ENCODE measurements at regions not wholly inside any gene's neighbourhood (a gene's known extent, or its start where the extent isn't known, plus 50 kb on each side); places are given as distances from the start of the nearest gene placed in this dataset.

DNA sequence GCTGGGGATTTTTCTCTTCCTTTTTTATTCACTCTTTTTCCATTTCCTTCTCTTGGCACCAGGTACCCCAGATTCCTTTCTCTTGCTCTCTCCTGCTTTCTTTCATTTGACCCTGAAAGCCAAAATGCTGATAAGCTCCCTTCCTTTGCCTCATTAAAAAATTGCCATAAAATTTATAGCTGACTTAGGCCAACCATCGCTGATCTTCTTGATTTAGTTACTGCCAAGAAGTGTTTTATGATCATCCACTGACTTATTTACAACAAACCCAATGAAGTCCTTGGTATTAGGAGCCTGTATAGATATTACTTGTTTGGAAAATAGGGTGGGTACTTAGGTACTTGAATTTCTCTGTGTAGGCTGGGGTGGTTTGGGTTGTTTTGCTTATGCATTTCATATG lies 173.2 kb upstream of the PHYHIPL start:
- Histone ChIP-seq H3K9me3 (replicated peaks) (no peaks in the 10 kb centered on the region), H3K36me3 (no peaks in the 10 kb centered on the region), H3K27ac (no peak overlapping the region), H3K4me1 (replicated peaks) (no peaks in the 10 kb centered on the region), H3K4me3 (no peak overlapping the region), H3K27me3 (replicated peaks) (no peaks in the 10 kb centered on the region)
- DNase-seq (ENCODE audit: low read depth in 1 of 2, low spot score in 2 of 2) = no peak

DNA sequence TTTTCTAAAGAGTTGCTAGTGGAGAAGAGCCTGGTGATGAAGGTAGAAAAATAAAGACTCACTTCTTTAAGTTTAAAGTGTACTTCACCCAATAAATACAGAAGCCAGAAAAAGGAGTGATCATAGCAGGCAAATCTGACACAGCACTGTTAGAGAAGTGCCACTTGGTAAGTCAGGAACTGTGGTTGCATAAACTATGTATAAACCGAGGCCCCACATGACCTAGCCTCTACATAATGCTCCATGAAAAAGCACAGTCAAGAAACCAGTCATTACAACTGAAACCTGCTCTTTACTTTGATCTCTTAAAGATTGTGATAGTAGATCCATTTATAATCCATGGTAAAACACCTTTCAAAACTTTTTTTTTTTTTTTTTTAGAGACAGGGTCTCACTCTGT lies 172.1 kb upstream of the PHYHIPL start:
- Histone ChIP-seq H3K27me3 (replicated peaks) (no peaks in the 10 kb centered on the region), H3K27ac (no peak overlapping the region), H3K36me3 (no peaks in the 10 kb centered on the region), H3K4me1 (replicated peaks) (no peaks in the 10 kb centered on the region), H3K9me3 (replicated peaks) (no peaks in the 10 kb centered on the region), H3K4me3 (no peak overlapping the region)
- DNase-seq (ENCODE audit: low read depth in 1 of 2, low spot score in 2 of 2) = no peak

DNA sequence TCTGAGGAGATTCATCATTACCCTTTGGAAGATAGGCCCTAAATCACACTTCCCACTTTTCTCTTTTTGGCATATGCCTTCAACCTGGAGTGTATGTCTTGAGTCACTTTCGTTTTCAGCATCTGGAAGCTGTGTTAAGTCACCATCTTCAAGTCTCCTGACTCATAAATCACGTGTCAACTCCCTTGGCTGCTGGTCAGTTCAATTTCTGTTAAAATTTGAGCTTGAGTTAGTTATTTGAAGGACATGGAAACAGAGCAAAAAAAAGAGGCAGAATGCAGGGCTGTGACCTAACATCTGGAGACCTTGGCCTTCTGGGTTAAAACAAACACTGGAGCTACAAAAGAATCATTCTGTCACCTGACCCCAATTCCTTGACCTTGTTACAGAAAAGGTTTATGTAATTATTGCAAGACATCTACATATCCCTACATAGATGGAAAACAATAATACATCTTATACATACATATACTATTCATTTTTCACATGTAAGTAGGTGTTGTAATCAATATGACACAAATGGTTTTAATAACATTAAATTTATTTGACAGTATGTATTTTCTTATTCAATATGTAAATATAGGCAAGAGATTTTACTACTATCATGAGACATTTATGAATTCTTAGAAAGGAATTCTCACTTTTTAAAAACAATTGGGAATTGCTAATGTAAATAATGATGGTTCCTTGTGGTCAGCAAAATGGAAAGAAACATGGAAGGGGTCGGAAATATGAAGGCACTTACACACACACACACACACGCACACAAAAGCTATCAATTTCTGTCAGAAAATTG lies 169.7 kb upstream of the PHYHIPL start:
- no peak overlapping the region for H3K27ac ChIP-seq
- DNase-seq (ENCODE audit: low read depth in 1 of 2, low spot score in 2 of 2) = no peak
- no peaks in the 10 kb centered on the region for H3K9me3 ChIP-seq (replicated peaks)
- no peak overlapping the region for H3K4me3 ChIP-seq
- no peaks in the 10 kb centered on the region for H3K27me3 ChIP-seq (replicated peaks)
- H3K36me3 ChIP-seq = no peaks in the 10 kb centered on the region
- no peaks in the 10 kb centered on the region for H3K4me1 ChIP-seq (replicated peaks)

DNA sequence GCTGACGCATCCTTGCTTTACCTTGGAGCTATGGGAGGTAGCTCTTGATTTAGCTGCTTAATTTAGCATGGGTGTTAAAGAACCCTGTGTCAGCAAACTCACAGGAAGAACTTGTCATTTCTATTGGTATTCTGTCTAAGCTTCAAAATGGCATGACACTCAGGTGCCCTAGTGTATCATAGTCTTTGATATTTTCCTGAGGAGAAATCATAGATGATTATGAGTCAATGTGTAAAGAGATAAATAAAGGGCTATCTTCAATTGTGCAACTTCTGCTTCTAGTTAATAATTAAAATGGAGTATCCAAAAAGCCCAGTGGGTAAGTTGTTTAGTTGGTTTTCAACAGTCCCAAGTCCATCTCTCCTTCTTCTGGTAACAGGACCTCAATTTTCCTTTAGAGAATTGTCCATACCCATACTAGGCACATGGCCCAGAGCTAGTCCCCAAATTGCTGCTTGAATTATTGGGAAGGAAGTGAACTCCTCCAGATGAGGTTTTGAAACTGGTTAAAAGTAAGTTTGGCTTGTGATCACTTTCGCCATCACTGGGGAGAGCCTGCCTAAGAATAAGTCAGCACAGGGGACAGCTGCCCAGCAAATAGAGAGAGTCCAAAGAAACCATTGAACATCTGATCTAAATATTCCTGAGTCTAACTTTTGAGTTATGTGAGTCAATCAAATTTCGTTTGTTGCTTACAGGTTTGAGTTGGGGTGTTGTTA lies 169.0 kb upstream of the PHYHIPL start:
- Histone ChIP-seq H3K27me3 (replicated peaks) (no peaks in the 10 kb centered on the region), H3K4me1 (replicated peaks) (no peaks in the 10 kb centered on the region), H3K27ac (no peak overlapping the region), H3K36me3 (no peaks in the 10 kb centered on the region), H3K4me3 (no peak overlapping the region), H3K9me3 (replicated peaks) (no peaks in the 10 kb centered on the region)
- DNase-seq (ENCODE audit: low read depth in 1 of 2, low spot score in 2 of 2) = no peak

- no peak overlapping the region for H3K27ac ChIP-seq
- H3K4me3 ChIP-seq = no peak overlapping the region
- no peak for DNase-seq (ENCODE audit: low read depth in 1 of 2, low spot score in 2 of 2)
- H3K4me1 ChIP-seq (replicated peaks) = no peaks in the 10 kb centered on the region
- no peaks in the 10 kb centered on the region for H3K36me3 ChIP-seq
- no peaks in the 10 kb centered on the region for H3K9me3 ChIP-seq (replicated peaks)
- no peaks in the 10 kb centered on the region for H3K27me3 ChIP-seq (replicated peaks)
Observed at GRCh38 chr10:59008452-59008851, 168.0 kb upstream of the PHYHIPL start.

DNA sequence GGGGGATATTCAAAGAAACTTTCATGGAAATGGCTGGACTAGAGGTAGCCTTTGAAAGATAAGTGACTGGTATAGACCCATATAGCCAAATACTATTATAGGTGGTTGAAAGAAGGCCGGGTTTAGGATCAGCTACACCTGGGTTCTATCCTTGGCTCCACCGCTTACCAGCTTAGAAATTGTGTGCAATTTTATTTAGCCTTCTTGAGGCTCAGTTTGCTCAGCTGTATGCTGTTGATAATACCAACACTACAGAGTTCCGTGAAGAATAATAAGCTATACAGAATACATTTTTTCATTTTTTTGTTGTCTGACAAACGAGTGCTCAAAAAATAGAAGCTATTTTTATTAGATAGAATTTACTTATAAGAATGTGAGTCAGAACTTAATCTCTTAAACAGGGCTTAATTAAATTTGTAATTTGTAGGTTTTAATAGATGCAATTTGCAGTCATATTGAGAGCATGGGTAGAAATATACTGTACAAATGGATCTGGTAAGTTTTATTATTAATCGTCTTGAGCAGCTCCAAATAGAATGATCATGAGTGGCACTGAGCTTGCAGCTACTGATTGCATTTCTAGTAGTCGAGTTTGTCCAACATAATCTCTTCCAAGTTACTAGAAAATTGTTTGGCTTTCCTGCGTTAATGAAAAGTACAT lies 164.3 kb upstream of the PHYHIPL start:
- no peak for DNase-seq (ENCODE audit: low read depth in 1 of 2, low spot score in 2 of 2)
- no peaks in the 10 kb centered on the region for H3K36me3 ChIP-seq
- H3K4me1 ChIP-seq (replicated peaks) = no peaks in the 10 kb centered on the region
- H3K27ac ChIP-seq = no peak overlapping the region
- H3K27me3 ChIP-seq (replicated peaks) = no peaks in the 10 kb centered on the region
- H3K4me3 ChIP-seq = no peak overlapping the region
- H3K9me3 ChIP-seq (replicated peaks) = no peaks in the 10 kb centered on the region

DNA sequence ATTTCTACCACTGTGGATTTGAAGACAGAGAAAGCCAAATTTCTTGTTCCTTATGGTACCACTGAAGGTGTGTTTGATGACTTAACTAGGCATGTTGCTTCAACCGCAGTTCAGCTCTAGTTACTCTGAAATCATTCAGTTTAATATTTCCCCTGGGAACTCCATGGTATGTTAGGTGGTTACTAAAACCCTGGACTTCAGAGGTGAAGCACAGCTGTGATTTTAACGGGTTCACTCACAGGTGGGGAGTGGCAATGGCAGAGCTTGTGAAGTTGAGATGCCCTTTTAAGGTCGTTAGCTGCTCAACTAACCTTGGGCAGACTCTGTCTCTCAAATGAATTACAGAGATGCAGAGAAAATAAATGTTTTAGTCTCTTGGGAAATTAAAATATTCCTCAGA lies 163.6 kb upstream of the PHYHIPL start:
- H3K27ac ChIP-seq = no peak overlapping the region
- H3K27me3 ChIP-seq (replicated peaks) = no peaks in the 10 kb centered on the region
- no peaks in the 10 kb centered on the region for H3K36me3 ChIP-seq
- DNase-seq (ENCODE audit: low read depth in 1 of 2, low spot score in 2 of 2) = no peak
- H3K4me1 ChIP-seq (replicated peaks) = no peaks in the 10 kb centered on the region
- H3K9me3 ChIP-seq (replicated peaks) = no peaks in the 10 kb centered on the region
- H3K4me3 ChIP-seq = no peak overlapping the region

- H3K4me1 ChIP-seq (replicated peaks) = no peaks in the 10 kb centered on the region
- H3K27ac ChIP-seq = no peak overlapping the region
- DNase-seq (ENCODE audit: low read depth in 1 of 2, low spot score in 2 of 2) = no peak
- no peak overlapping the region for H3K4me3 ChIP-seq
- no peaks in the 10 kb centered on the region for H3K36me3 ChIP-seq
- H3K27me3 ChIP-seq (replicated peaks) = no peaks in the 10 kb centered on the region
- no peaks in the 10 kb centered on the region for H3K9me3 ChIP-seq (replicated peaks)
Observed at GRCh38 chr10:59016043-59016442, 160.4 kb upstream of the PHYHIPL start.

DNA sequence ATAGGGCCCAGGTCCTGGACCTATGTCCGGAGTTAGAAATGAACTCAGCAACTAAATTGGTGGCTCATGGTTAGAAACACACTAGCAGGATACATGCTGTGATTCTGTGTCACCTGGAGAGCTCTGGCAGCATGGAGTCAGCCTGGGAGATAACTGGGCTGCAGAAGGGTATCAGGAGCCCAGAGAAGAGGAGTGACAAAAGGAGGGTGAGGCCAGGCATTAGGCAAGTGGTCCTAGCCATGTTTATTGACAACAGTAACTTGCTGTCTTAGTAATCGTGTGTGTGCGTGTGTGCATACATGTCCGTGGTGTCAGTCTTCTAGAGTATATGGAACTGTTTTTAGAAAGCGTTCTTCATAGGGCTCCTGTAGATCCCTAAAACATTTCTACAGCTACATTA lies 157.5 kb upstream of the PHYHIPL start:
- Histone ChIP-seq H3K27ac (no peak overlapping the region), H3K4me3 (no peak overlapping the region), H3K4me1 (replicated peaks) (no peaks in the 10 kb centered on the region), H3K27me3 (replicated peaks) (no peaks in the 10 kb centered on the region), H3K36me3 (no peaks in the 10 kb centered on the region), H3K9me3 (replicated peaks) (no peaks in the 10 kb centered on the region)
- DNase-seq (ENCODE audit: low read depth in 1 of 2, low spot score in 2 of 2) = no peak

DNA sequence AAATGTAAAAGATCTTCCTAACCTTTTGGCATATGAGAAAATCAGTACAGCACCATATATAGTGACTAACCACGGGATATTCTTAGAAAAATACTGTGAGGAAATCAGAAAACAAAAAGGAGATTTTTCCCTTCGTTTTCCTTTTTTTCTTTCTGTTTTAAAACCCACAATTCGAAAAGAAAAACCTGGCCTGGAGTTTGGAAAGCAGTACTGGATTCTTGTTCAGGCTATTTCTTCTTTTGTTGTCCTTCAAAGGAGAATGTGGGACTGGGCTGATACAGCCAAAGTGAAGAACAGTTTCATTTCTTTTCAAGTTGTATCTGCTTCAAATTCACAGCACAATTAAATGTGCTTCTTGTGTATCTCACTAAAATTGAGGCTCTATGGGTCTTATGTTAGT lies 156.8 kb upstream of the PHYHIPL start:
- no peaks in the 10 kb centered on the region for H3K27me3 ChIP-seq (replicated peaks)
- no peaks in the 10 kb centered on the region for H3K36me3 ChIP-seq
- H3K4me1 ChIP-seq (replicated peaks) = no peaks in the 10 kb centered on the region
- no peak overlapping the region for H3K27ac ChIP-seq
- no peak overlapping the region for H3K4me3 ChIP-seq
- H3K9me3 ChIP-seq (replicated peaks) = no peaks in the 10 kb centered on the region
- no peak for DNase-seq (ENCODE audit: low read depth in 1 of 2, low spot score in 2 of 2)

- Histone ChIP-seq H3K4me3 (no peak overlapping the region), H3K4me1 (replicated peaks) (no peaks in the 10 kb centered on the region), H3K27ac (no peak overlapping the region), H3K27me3 (replicated peaks) (no peaks in the 10 kb centered on the region), H3K9me3 (replicated peaks) (no peaks in the 10 kb centered on the region), H3K36me3 (no peaks in the 10 kb centered on the region)
- no peak for DNase-seq (ENCODE audit: low read depth in 1 of 2, low spot score in 2 of 2)
Observed at GRCh38 chr10:59020502-59020901, 155.9 kb upstream of the PHYHIPL start.

DNA sequence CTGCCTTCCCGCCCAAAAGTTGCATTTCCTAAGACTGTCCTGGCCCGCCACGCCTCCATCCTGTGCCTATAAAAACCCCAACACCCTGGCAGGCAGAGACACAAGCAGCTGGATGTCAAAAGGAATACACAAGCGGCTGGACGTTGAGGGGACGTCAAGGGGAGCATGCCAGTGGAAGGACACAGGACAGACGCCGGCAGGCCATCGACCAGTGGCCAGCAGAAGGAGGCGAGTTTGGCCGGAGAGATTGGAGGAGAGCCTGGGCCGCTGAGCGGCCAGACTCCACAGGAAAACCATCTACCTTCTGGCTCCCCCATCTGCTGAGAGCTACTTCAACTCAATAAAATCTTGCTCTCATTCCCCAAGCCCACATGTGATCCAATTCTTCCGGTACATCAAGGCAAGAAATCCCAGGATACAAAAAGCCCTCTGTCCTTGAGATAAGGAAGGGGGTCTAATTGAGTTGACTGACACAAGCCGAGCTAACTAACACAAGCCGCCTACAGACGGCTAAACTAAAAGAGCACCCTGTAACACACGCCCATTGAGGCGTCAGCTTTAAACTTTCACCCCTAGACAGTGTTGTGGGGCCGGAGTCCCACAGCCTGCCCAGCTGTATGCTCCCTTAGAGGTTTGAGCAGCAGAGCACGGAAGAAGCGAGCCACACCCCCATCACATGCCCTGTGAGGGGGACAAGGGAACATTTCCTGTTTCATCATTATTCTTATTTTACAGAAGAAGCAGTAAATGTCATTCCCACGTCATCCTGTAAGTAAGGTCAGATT lies 150.3 kb upstream of the PHYHIPL start:
- H3K4me3 ChIP-seq = no peak overlapping the region
- H3K36me3 ChIP-seq = no peaks in the 10 kb centered on the region
- H3K4me1 ChIP-seq (replicated peaks) = no peaks in the 10 kb centered on the region
- H3K9me3 ChIP-seq (replicated peaks) = no peaks in the 10 kb centered on the region
- DNase-seq (ENCODE audit: low read depth in 1 of 2, low spot score in 2 of 2) = no peak
- H3K27ac ChIP-seq = no peak overlapping the region
- no peaks in the 10 kb centered on the region for H3K27me3 ChIP-seq (replicated peaks)

GRCh38 chr10:59027975-59028655 lies 148.3 kb upstream of the PHYHIPL start:
- H3K27ac ChIP-seq = no peak overlapping the region
- no peak overlapping the region for H3K4me3 ChIP-seq
- no peaks in the 10 kb centered on the region for H3K36me3 ChIP-seq
- H3K9me3 ChIP-seq (replicated peaks) = no peaks in the 10 kb centered on the region
- no peaks in the 10 kb centered on the region for H3K4me1 ChIP-seq (replicated peaks)
- no peak for DNase-seq (ENCODE audit: low read depth in 1 of 2, low spot score in 2 of 2)
- H3K27me3 ChIP-seq (replicated peaks) = no peaks in the 10 kb centered on the region

Measured in SJSA1 (cell line).